Calu3 (cell line): ENCODE measurements at regions not wholly inside any gene's neighbourhood (a gene's known extent, or its start where the extent isn't known, plus 50 kb on each side); places are given as distances from the start of the nearest gene placed in this dataset.
"Not testable (repeated sequence)": the region's sequence is repeated elsewhere in the genome, so short reads cannot be mapped to it uniquely, and the experiment has no call there.

Experiments
- BruUV-seq: library from RNA; stranded (reverse); fragments of 400-500 nt; replicated peaks from 2 replicates; lab custom pipeline; 2021; lab: Mats Ljungman, UMichigan
- CTCF ChIA-PET: fragments of 300-600 bp; sonication (Branson Sonifier 250); formaldehyde crosslinking; loops from one replicate; lab custom pipeline; 2022; ENCODE audit warnings: antibody characterized with exemption; lab: Charles Lee
- DNase-seq: peaks from one replicate; pipeline ENCODE4 v3.0.0; 2022
- H3K27ac Mint-ChIP-seq: one replicate; pipeline ENCODE4 v1.8.0; 2022; ENCODE audit warnings: mixed read lengths; ENCODE audit not compliant: unreplicated experiment
- H3K27me3 Mint-ChIP-seq: one replicate; pipeline ENCODE4 v1.8.0; 2022; ENCODE audit warnings: mixed read lengths; ENCODE audit not compliant: unreplicated experiment
- H3K36me3 Mint-ChIP-seq: one replicate; pipeline ENCODE4 v1.8.0; 2022; ENCODE audit warnings: mild to moderate bottlenecking, moderate library complexity, mixed read lengths; ENCODE audit not compliant: insufficient read depth, unreplicated experiment
- H3K4me1 Mint-ChIP-seq: one replicate; pipeline ENCODE4 v1.8.0; 2022; ENCODE audit warnings: mild to moderate bottlenecking, low read depth, mixed read lengths; ENCODE audit not compliant: unreplicated experiment
- H3K4me3 Mint-ChIP-seq: one replicate; pipeline ENCODE4 v1.8.0; 2022; ENCODE audit warnings: mild to moderate bottlenecking, low read depth, moderate library complexity, mixed read lengths; ENCODE audit not compliant: unreplicated experiment
- H3K9me3 Mint-ChIP-seq: one replicate; pipeline ENCODE4 v1.8.0; 2022; ENCODE audit warnings: low read depth, mixed read lengths; ENCODE audit not compliant: unreplicated experiment
- intact Hi-C: fragments of 100-400 bp; cut with micrococcal nuclease; formaldehyde crosslinking; loops from one replicate; pipeline ENCODE4 v1.10.0; 2022; ENCODE audit not compliant: unreplicated experiment
- TF ChIP-seq, protein P1 (sequence below): fragments of 200-600 bp; IDR thresholded peaks from one replicate; pipeline ENCODE4 v1.8.0; 2022; ENCODE audit warnings: antibody characterized with exemption; ENCODE audit not compliant: unreplicated experiment

GRCh38 chr14:89672636-89673511 is 255.8 kb upstream of the FOXN3 start:
- H3K36me3 Mint-ChIP-seq: no peaks in the 10 kb centered on the region
- H3K27ac Mint-ChIP-seq: no peak overlapping the region
- intact Hi-C loops: no loop called here
- TF ChIP-seq, protein P1, sequence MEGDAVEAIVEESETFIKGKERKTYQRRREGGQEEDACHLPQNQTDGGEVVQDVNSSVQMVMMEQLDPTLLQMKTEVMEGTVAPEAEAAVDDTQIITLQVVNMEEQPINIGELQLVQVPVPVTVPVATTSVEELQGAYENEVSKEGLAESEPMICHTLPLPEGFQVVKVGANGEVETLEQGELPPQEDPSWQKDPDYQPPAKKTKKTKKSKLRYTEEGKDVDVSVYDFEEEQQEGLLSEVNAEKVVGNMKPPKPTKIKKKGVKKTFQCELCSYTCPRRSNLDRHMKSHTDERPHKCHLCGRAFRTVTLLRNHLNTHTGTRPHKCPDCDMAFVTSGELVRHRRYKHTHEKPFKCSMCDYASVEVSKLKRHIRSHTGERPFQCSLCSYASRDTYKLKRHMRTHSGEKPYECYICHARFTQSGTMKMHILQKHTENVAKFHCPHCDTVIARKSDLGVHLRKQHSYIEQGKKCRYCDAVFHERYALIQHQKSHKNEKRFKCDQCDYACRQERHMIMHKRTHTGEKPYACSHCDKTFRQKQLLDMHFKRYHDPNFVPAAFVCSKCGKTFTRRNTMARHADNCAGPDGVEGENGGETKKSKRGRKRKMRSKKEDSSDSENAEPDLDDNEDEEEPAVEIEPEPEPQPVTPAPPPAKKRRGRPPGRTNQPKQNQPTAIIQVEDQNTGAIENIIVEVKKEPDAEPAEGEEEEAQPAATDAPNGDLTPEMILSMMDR: no peak
- DNase-seq: peak; percentile 10
- peaks cover 12% of the 10 kb centered on the region for H3K4me1 Mint-ChIP-seq
- CTCF ChIA-PET: interaction anchor here (0.6 kb wide), 2 partner anchors 193 to 452 kb away, joined by 3 to 5 read pairs; no protein-coding TSS in a partner anchor
- no peaks in the 10 kb centered on the region for H3K9me3 Mint-ChIP-seq
- H3K4me3 Mint-ChIP-seq: no peak overlapping the region
- BruUV-seq: no TSS peak
- peaks cover 9% of the 10 kb centered on the region for H3K27me3 Mint-ChIP-seq

- CTCF ChIA-PET: no interaction called here
- TF ChIP-seq, protein P1: no peak
- Mint-ChIP-seq H3K27me3 (peaks cover 9% of the 10 kb centered on the region), H3K27ac (no peak overlapping the region), H3K4me1 (peaks cover 12% of the 10 kb centered on the region), H3K9me3 (peaks cover 7% of the 10 kb centered on the region), H3K4me3 (no peak overlapping the region), H3K36me3 (no peaks in the 10 kb centered on the region)
- no TSS peak for BruUV-seq
- intact Hi-C loops: no loop called here
- DNase-seq: no peak
These were observed 252.2 kb upstream of the FOXN3 start for GRCh38 chr14:89669193-89669592.

DNA sequence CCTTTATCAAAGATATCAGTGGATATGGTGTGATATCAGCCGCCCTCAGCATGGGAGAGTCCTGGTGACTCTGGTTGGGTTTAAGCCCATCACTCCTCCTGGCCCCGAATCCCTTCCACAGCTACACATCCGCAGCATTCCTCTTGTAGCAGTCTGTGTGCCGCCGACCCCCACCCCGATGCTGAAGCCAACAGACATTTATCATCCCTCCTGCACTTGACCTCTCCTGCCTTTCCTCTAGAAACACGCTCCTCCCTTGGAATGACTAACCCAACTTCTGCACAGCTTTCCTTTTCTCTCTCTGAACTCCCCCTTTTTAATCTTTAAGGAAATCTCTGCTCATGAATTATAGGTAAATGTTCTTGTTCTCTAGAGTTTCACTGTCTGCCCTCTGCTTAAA is 250.9 kb upstream of the FOXN3 start:
- H3K9me3 Mint-ChIP-seq: peaks cover 7% of the 10 kb centered on the region
- peaks cover 7% of the 10 kb centered on the region for H3K4me1 Mint-ChIP-seq
- DNase-seq: no peak
- peaks cover 9% of the 10 kb centered on the region for H3K27me3 Mint-ChIP-seq
- H3K36me3 Mint-ChIP-seq: no peaks in the 10 kb centered on the region
- BruUV-seq: no TSS peak
- no peak overlapping the region for H3K4me3 Mint-ChIP-seq
- intact Hi-C loops: no loop called here
- H3K27ac Mint-ChIP-seq: no peak overlapping the region
- CTCF ChIA-PET: no interaction called here
- TF ChIP-seq, protein P1: no peak

GRCh38 chr14:89665300-89666081 is 248.5 kb upstream of the FOXN3 start:
- DNase-seq, H3K4me3 Mint-ChIP-seq, BruUV-seq, intact Hi-C loops, H3K27ac Mint-ChIP-seq, H3K36me3 Mint-ChIP-seq, H3K4me1 Mint-ChIP-seq, H3K27me3 Mint-ChIP-seq, CTCF ChIA-PET, H3K9me3 Mint-ChIP-seq: not testable (repeated sequence)
